HG03354 (cell line): ENCODE measurements at regions not wholly inside any gene's neighbourhood (a gene's known extent, or its start where the extent isn't known, plus 50 kb on each side); places are given as distances from the start of the nearest gene placed in this dataset.
"Not testable (repeated sequence)": the region's sequence is repeated elsewhere in the genome, so short reads cannot be mapped to it uniquely, and the experiment has no call there.

Experiments used
- ATAC-seq: cut with Tn5 transposase; IDR thresholded peaks from one replicate; pipeline ENCODE4 v1.9.1; 2021; ENCODE audit warnings: mild to moderate bottlenecking; ENCODE audit not compliant: unreplicated experiment, poor library complexity, severe bottlenecking

DNA sequence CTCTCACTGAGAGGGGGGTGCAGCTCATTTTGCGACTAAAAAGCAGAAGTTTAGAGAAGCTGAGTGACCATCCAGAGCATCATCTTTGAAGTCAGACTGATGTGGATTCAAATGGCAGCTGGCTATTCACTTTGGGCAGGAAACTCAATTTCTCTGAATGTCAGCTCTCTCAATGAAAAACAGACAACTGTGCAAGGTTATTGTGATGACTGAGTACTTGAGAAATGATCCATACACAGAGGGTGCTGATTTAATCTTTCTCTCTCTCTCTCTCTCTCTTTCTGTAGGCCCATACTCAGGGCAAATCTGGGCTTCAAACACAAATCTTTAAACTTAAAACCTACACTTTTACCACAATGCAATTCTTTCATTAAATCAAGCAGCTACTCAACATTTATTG, 185.8 kb upstream of the SLIT2 start:
- no peak for ATAC-seq

DNA sequence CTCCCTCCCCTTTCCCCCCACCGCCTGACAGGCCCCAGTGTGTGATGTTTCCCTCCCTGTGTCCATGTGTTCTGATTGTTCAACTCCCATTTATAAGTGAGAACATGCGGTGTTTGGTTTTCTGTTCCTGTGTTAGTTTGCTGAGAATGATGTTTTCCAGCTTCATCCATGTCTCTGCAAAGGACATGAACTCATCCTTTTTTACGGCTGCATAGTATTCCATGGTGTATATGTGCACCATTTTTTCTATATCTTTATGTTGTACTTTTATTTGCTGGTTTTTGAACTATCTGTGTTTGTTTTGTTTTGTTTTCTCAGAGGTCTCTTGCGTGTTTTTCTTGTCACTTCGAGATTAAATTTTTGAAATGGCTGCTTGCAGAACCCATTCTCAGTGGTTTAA, 188.8 kb upstream of the SLIT2 start:
- not testable (repeated sequence) for ATAC-seq

DNA sequence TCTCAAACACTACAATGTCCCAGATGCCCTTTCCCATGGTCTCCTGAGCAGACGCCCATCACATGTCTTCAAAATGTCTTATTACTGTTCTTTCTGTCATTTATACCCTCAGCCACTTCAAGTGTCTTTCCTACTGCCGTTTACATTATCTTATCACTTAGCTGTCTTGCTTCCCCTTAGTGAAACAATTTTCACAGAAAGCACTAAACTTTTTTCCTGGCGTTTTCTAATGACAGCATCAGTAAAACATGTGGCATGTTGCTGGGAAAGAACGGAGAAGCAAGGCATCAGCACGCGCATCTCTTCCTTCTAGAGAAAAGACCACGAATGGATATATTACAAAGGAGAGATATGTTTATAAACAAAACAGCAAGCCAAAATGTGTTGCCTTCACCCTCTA, 189.7 kb upstream of the SLIT2 start:
- no peak for ATAC-seq

DNA sequence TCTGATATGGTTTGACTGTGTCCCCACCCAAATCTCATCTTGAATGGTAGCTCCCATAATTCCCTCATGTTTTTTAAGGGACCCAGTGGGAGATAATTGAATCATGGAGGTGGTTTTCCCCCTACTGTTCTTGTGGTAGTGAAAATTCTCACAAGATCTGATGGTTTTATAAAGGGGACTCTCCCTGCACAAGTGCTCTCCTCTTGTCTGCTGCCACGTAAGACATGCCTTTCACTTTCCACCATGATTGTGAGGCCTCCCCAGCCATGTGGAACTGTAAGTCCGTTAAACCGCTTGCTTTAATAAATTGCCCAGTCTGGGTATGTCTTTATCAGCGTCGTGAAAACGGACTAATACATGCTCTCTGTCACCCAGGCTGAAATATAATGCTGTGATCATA, 200.9 kb upstream of the SLIT2 start:
- ATAC-seq = no peak

DNA sequence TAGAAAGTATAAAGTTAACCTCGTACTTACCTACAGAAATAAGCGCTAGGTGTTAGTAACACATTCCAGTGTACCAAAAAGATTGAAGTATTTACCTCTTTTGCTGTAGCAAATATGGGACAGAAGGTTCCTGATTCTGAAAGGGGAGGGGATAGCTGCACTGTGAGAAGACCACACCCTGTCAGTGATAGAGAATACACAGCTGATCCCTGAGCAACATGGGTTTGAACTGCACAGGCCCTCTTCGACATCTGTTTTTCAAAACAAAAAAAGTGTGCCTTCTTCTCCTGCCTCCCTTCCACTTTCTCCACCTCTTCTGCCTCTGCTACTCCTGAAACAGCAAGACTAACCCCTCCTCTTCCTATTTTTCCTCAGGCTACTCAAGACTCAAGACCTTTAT, 201.8 kb upstream of the SLIT2 start:
- no peak for ATAC-seq

DNA sequence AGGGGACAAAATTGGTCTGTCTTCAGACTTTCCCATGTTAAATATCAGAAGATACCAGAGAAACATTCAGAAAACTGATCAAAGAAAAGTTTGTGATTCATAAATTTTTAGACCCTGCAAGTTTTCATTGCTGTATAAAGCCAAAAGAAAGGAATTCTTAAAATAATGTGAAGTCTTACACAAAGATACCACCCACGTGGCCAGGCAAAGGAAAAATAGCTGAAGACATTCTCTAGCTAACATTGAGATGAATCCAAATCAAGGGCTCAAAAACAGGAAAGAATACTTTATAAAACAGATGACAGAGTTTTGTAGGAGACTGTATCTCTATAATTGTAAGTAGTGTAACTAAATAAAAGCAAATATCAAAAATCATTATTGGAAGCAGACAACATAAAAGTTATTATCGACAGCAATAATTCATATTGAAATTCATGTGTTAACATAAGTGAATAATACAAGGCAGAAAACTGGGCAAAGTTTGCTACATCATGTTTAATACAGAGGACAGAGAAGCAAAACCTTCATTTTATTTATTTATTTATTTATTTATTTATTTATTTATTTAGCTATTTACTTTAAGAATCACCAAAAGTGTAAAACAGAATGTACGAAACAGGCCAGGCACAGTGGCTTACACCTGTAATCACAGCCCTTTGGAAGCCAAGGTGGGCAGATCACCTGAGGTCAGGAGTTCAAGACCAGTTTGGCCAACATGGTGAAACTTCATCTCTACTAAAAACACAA, 204.6 kb upstream of the SLIT2 start:
- ATAC-seq = no peak

DNA sequence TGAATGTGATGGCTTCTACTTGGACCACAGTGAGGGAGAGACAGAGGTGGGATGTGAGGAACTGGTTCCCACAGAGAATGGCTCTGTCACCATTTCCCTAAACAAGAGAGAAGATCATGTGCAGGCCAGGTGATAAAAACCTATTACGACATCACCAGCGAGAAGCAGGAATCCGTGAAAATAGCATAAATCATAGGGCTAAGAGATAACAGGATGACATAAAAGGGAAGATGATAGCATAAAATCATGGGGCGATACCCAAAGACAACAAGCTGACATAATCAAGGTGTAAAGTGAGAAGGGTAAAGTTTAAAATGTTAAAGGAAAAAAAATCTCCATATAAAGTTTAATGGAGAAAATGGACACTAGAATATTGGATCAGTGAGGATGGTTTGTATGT, 205.5 kb upstream of the SLIT2 start:
- ATAC-seq = no peak

DNA sequence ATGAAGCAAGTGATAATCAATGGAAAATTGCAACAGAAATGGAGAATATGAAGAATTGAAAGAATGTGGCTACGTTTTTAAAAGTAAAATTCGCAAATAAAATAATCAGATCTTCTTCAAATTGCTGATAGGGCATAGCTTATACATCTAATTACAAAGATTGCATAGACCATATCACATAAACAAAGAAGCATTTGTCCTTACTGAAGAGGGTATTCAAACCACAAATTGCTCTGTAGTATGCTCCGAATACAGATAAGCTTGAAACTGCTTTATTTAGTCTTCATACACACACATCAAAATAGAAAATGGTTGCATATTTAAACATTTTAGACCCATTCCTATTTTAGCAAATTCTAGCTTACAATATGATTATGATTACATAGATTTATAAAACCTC, 206.7 kb upstream of the SLIT2 start:
- no peak for ATAC-seq

DNA sequence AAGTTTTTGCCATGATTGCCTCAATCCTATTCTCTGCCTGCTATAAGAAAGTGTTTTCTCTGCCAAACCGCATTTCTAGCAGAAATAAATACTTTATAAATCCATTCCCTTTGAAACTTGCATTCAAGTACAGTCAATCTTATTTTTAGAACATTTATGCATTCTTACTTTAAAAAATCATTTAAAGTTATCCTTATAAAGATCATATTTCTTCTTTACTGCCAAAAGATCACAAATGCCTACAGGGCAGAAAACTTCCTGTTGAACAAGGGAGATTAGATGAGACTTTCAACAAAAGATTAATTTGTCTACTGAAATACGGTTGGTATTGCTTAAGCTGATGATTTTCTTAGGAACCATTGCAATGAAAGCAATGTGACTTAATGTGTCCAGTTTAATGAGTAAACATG, 207.2 kb upstream of the SLIT2 start:
- ATAC-seq = no peak

DNA sequence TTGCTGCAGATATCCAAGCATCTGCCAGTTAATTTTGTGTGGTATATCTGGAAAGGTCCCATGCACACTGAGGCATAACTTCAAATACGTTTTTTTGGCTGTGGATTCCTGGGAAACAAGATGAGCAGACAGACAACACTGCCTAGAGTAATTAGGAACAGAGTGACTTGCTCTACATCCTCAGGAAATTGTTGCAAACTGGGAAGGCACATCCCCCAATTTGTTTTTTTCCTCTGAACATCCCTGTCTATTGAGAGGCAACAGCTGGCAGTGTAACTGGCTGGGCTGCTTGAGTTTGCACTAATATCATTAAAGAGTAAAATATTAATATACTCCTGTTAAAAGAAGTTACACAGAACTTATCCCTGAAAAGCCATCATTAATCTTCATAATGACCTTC, 207.7 kb upstream of the SLIT2 start:
- no peak for ATAC-seq

DNA sequence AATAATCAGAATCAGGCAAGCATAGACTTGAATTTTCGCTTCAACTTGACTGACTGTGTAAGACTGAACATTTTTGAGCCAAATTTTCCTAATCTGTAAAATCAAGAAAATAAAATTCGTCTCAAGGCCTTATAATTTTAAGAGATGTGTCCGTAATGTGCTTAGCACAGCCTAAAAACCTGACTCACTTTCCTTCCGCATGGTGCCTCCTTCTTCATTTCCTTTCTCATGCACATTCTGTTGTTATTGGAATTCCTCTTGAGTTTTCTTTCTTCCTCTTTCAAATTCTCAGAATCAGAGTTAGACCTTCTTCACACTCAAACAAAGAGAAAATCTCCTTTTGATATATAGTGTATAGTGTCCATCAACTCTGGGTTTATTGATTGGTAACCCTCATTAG, 208.9 kb upstream of the SLIT2 start:
- no peak for ATAC-seq

DNA sequence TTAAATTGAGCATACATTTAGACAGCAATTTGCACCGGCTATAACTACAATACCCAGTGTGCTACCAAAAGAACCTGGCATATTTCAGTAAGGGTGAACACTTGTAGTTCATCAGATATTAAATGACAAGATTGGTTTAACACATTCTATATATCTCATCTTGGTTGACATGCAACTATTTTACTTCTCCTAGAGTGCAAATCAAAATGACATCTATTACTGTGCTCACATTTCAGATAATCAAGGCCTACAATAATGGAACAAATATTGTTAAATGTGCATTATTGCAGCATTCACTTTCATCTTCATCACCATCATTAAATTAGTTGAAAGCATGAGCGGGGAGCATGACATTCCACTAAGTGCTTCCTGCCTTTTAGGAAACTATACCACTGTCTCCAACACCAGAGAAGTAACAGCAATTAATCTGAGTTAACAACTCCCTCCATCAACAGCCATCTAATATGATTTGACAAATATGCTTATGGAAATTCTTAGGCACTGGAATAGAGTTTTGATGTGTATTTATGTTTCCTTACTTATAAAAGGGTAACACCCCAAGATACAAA, 209.8 kb upstream of the SLIT2 start:
- ATAC-seq = no peak

DNA sequence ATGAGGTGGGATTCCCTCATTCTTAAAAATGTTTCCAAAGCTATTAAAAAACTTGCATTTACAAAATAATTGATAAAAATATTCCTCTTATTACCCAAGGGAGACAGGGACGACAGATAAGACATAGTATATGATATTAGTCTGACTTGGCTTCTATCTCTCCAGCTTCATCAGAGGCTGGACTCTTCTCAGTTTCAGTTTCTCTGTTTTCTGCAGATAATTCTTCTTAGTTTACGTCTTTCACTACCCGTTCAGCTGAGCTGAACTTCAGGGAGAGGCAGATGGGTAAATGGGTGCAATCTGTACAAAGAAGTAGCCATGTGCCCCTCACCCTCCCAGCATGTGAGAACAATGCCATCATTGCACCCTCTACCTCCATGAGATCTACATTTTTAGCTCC, 214.0 kb upstream of the SLIT2 start:
- ATAC-seq = no peak

DNA sequence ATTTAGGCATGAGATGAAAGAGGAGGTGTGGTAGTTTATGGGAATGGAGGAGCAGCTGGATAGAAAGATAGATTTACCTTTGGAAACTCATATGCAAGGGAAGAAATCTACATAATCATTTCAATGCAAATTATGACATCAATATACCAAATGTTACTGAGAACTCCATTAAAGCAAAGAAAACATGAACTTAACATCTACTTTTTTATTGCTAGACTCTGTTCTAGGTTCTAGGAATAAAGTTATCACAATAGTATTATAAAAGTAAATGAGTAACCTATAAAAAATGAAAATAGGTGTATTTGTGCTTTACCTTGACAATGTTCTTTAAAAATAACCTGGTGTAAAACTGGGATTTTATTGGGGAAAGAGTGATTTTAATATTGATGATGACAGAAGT, 221.6 kb upstream of the SLIT2 start:
- no peak for ATAC-seq

DNA sequence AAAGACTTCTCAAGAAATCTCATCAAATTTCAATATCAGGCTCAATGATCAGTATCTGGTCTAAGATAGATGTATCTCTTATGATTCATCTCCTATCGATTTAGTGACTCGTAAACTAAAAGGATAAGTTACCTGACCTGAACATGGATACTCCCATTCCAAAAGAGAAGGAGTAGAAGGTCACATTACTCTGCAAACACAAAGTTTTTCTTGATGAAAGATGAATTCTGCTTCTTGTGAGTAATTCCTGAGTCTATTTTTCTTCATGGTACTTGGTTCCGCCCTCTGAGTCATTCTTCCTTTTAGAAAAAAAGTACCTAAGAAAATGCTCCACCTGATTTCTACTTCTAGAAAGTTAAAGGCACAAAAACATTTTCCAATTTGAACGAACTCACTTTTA, 223.1 kb upstream of the SLIT2 start:
- no peak for ATAC-seq

DNA sequence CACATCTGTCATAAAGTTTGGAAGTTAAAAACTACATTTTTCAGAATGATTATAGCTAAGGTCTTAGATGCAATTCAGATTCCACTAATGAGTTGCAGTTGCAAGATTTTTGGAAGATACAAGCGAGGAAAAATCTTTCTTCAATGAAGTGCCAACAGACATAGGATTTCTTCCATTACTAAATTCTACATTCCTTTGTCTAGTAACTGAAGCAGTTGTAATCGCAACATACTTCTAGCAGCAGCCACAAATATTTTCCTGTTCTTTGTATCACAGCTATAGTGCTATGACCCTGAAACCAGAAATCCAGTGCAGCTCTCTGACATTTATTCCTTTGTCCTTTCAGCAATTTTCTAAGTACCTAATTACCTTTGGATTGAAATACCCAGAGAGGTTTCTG, 225.2 kb upstream of the SLIT2 start:
- ATAC-seq = no peak

DNA sequence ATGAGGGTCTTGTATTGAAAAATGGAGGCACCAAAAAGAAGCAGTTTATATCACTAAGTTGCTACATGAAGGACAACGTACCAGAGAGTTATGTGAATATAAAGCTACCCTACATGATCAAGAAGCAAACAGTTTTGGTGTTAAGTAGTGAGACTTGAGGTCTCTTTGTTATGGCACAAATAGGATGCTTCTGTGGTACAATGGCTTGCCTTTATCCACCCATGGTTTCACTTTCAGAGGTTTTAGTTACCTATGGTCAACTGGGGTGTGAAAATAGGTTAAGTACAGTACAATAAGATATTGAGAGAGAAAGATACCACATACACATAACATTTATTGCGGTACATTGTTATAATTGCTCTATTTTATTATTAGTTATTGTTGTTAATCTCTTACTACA, 229.2 kb upstream of the SLIT2 start:
- no peak for ATAC-seq

DNA sequence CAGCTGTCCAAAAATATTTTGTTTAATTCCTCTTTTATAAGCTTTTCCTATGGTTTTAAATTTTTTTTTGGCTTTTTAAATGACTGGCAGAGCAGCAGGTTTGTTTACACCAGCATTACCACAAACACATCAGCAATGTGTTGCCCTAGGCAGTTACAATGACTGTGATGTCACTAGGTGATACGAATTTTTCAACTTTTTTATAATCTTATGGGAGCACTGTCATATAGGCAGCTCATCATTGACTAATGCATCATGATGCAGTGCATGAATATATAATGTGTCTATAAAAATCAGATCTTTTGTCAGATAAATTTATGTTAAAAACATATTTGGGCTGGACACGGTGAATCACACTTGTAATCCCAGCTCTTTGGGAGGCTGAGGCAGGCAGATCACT, 231.6 kb upstream of the SLIT2 start:
- ATAC-seq = no peak

DNA sequence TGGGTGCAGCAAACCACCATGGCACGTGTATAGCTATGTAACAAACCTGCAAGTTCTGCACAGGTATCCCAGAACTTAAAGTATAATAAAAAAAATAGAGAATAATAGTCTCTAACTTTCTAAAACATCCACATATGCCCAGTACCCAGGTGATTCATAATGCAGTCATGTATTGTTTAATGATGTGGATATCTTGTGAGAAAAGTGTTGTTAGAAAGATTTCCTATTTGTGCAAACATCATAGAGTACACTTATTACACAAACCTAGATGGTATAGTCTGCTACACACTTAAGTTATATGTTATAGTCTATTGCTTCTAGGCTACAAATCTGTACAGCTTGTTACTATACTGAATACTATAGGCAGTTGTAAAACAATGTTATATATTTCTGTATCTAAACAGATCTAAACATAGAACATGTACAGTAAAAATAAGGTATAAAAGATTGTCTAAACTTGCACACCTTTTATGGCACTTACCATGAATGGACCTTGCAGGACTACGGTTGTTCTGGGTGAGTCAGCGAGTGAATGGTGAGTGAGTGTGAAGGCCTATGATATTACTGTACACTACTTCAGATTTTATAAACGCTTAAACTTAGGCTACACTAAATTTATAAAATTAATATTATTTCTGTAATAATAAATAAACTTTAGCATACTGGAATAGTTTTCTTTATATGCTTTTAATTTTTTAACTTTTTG, 232.2 kb upstream of the SLIT2 start:
- no peak for ATAC-seq

DNA sequence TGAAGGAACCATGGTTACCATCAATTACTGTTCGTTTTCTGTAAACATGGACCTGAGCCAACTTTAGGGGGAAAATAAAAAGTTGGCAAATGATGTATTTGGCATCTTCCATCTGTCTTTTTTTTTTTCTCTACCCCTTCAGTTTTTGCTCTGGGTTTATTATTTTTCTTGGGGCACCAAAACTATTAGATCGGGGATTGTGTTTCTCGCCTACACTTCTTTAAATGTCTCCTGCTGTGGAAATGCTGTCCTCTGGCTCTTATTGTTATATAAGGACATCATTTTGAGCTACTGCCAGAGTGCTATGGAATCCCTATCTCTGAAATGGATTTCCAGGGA, 234.0 kb upstream of the SLIT2 start:
- no peak for ATAC-seq

DNA sequence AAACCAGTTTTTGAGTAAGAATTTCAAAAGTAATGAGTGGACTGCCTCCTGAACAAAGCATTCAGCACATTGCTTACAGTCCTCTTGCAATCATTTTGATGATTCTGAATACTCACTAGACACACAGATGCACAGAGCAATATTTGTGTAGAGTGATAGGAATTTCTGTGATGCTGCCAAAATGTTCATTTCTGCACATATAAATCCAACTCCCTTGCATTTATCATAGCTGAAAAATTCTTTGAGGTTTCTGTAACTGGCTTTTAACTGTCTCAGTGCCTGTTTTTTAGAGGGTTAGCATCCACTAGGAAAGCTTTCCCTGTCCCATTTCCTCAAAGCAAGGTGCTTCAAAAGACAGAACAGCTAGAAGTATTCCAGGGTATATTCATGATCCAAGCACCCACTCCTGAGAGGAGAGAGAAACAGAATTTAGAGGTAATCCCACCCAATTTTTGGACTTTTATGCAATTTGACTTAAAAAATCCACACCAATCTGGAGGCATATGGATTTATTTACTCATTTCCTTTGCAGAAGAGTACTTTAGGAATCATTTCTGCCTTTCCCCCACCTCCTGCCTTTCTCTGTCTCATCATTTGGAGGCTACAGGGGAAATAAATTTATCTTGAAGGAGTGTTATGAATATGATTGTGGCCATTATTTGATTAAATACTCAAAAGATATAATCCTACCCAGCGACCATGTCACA, 234.5 kb upstream of the SLIT2 start:
- no peak for ATAC-seq
